Urinary bladder (tissue), 3 donors: ENCODE measurements at regions not wholly inside any gene's neighbourhood (a gene's known extent, or its start where the extent isn't known, plus 50 kb on each side); places are given as distances from the start of the nearest gene placed in this dataset.
A peak's percentile ranks its signal among the peaks of the same experiment; 100 is the strongest.
"Not testable (repeated sequence)": the region's sequence is repeated elsewhere in the genome, so short reads cannot be mapped to it uniquely, and the experiment has no call there.

Experiments
- DNase-seq: peaks from one replicate; pipeline ENCODE4 v3.0.0-alpha.2; 2015; ENCODE audit errors: extremely low spot score
- H3K27ac ChIP-seq: one replicate; pipeline ENCODE4 v1.5.1; 2013; ENCODE audit warnings: low read depth, mild to moderate bottlenecking, moderate library complexity
- H3K36me3 ChIP-seq: one replicate; pipeline ENCODE4 v1.6.1; 2013; ENCODE audit warnings: mild to moderate bottlenecking, moderate library complexity; ENCODE audit not compliant: insufficient read depth
- H3K4me1 ChIP-seq: one replicate; pipeline ENCODE4 v1.6.1; 2013; ENCODE audit warnings: mild to moderate bottlenecking, moderate library complexity; ENCODE audit not compliant: insufficient read depth
- H3K4me3 ChIP-seq: one replicate; pipeline ENCODE4 v1.5.1; 2013; ENCODE audit warnings: low read depth, low read length
- WGBS: extraction: QIAGEN DNeasy Blood & Tissue Kit; methylation state at CpG from one replicate; pipeline ENCODE4 v1.1.7; 2013; 5-methylcytosine and 5-hydroxymethylcytosine counted together
- donor health status: healthy with polysubstance abuse.
- donor health status: healthy.

DNA sequence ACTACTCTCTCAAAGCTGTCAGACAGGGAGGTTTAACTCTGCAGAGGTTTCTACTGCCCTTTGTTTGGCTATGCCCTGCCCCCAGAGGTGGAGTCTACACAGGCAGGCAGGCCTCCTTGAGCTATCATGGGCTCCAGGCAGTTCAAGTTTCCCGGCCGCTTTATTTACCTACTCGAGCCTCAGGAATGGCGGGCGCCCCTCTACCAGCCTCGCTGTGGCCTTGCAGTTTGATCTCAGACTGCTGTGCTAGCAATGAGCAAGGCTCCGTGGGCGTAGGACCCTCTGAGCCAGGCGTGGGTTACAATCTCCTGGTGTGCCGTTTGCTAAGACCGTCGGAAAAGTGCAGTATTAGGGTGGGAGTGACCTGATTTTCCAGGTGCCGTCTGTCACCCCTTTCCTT, 124.3 kb downstream of the PTCHD1 start:
- DNase-seq, H3K36me3 ChIP-seq, H3K4me3 ChIP-seq, H3K4me1 ChIP-seq, H3K27ac ChIP-seq: not testable (repeated sequence)
- WGBS: 93% methylated on average over 13 of the region's 13 CpGs

DNA sequence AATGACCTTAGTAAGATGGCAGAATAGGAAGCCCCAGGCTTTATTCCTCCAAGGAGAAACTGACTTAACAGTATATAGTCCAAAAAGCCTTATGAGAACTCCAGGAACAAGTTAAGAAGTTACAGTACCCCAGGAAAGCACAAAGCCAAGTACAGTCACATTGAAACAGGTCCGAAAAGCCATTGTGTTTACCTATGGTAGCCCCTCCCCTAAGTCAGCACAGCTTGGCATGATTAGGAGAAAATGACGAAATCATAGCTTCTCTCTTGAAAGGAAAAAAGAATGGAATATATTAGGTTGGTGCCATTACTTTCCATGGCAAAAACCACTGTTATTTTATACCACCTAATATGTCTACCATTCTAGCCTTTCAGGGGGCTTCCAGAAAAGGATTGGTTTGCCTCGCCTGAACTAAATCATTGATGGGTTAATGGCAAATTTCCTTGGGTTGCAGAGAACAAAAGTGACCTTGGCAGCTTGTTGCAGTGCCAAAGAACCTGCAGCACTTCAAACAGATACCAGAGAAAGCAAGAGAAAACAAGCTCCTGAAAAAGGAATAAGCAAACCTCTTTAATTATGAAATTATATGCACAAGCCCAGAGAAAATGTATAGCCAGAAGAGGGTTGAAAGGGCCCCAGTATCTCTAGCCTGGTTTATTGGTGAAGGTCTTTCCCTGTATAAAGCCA, 130.6 kb downstream of the PTCHD1 start:
- no peaks in the 10 kb centered on the region for H3K4me1 ChIP-seq
- 89% methylated on average over 3 of the region's 3 CpGs for WGBS
- no peaks in the 10 kb centered on the region for H3K36me3 ChIP-seq
- H3K27ac ChIP-seq: no peak overlapping the region
- H3K4me3 ChIP-seq: no peak overlapping the region
- DNase-seq: no peak

DNA sequence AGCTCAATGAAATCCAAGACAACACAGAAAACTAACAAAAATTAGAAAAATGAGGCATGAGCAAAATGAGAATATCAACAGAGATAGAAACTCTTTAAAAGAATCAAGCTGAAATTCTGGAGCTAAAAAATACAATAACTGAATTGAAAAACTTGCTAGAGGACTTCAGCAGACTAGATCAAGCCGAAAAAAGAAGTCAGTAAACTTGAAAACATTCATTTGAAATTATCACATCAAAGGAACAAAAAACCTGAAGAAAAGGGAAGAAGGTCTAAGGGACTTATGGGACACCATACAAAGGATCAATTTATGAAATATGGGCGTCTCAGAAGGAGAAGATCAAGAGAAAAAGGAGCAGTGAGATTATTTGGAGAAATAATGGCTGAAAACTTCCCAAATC, 131.3 kb downstream of the PTCHD1 start:
- no peaks in the 10 kb centered on the region for H3K4me1 ChIP-seq
- 72% methylated on average over 2 of the region's 2 CpGs for WGBS
- no peak overlapping the region for H3K4me3 ChIP-seq
- no peak overlapping the region for H3K27ac ChIP-seq
- H3K36me3 ChIP-seq: no peaks in the 10 kb centered on the region
- no peak for DNase-seq

DNA sequence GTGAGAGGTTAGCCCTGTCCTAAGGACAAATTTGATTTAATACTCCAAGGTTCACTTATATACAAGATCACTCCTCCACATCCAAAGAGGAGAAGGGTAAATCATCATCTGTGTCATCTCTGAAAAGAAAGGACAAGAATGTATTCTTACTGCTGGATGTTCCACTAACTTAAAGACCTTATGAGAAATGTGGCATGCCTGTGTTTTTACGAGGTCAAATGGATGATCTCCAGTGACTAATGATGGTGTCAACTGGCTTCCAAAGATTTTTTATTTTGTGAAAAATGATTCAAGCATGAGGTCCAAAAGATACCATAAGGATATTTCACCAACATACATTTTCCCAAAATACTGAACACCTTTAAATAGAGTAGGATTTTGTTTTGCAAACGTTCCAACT, 143.4 kb downstream of the PTCHD1 start:
- no peak for DNase-seq
- 57% methylated on average over 2 of the region's 2 CpGs for WGBS
- Histone ChIP-seq H3K36me3 (no peaks in the 10 kb centered on the region), H3K4me1 (no peaks in the 10 kb centered on the region), H3K4me3 (no peak overlapping the region), H3K27ac (no peak overlapping the region)

DNA sequence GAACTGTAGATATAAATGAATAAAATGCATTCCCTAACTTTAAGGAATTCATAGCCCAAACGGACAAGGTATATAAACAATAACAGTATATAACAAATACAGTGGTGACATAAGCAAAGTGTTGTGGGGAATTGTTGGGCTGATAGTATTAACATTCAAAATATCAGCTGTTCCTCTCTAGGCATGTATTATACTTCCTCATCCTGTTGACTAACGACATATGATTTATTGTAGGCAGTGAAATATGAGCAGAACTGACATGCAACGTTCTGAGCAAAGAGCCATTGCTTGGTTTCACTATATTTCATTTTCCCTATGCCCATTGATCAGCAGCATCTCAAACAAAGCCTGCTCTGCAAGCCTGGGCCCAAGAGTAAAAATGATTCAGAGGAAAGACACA, 143.9 kb downstream of the PTCHD1 start:
- H3K27ac ChIP-seq: no peak overlapping the region
- no peaks in the 10 kb centered on the region for H3K4me1 ChIP-seq
- H3K36me3 ChIP-seq: no peaks in the 10 kb centered on the region
- WGBS: 48% methylated on average over 3 of the region's 3 CpGs
- no peak for DNase-seq
- no peak overlapping the region for H3K4me3 ChIP-seq

DNA sequence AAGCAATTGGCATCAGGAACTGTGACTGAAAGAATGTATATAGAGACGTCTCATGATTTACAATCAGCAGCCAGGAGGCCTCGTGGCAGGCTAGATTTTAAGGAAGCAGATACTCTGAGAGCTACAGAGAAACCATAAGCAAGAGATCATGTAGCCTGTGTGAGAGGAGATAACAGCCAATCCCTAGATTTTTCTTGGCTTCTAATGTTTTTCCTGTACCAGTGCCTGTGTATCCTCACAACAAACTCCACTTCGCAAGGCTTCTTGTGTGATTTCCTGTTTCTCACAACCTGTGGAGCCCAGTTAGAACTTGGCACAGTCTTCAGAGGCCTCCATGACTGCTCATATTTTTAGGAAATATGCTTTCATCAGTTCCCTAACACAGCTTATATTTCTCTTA, 147.9 kb downstream of the PTCHD1 start:
- Histone ChIP-seq H3K27ac (no peak overlapping the region), H3K4me1 (no peaks in the 10 kb centered on the region), H3K4me3 (no peak overlapping the region), H3K36me3 (no peaks in the 10 kb centered on the region)
- 23% methylated on average over 3 of the region's 3 CpGs for WGBS
- DNase-seq: no peak

DNA sequence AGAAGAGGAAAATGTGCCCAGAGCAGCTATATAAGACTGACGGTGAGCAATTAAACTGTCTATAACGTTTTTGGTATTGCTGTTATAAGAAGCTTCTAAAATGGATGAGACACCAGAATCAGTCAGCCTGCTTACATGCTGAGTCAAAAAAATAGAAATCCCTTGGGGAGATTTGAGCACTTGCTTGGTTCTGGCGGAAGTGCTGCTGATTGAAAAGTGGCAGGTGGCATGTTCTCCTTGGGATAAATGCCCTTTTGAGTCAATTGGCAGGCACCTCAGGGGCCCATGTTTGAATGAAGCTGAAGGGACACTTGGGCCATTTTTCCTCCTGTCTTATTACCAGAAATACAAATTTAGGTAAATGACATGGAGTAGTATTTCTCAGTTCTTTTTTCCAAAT, 148.7 kb downstream of the PTCHD1 start:
- no peak for DNase-seq
- no peaks in the 10 kb centered on the region for H3K4me1 ChIP-seq
- WGBS: 56% methylated on average over 3 of the region's 3 CpGs
- H3K27ac ChIP-seq: no peak overlapping the region
- H3K4me3 ChIP-seq: no peak overlapping the region
- H3K36me3 ChIP-seq: no peaks in the 10 kb centered on the region

DNA sequence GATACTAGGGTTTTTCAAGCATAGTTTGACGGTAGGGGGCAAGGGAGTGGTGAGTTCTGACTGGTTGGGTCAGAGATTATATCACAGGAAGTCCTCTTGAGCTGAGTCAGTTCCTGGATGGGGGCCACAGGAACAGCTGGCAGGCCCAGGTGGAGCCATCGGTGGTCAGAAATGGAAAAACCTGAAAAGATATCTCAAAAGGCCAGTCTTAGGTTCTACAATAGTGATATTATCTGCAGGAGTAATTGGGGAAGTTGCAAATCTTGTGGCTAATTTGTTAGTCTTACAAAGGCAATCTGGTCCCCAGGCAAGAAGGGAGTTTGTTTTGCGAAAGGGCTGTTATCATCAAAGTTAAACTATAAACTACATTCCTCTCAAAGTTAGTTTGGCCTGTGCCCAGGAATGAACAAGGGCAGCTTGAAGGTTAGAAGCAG, 159.3 kb downstream of the PTCHD1 start:
- Histone ChIP-seq H3K36me3 (no peaks in the 10 kb centered on the region), H3K4me3 (no peak overlapping the region), H3K4me1 (no peaks in the 10 kb centered on the region), H3K27ac (no peak overlapping the region)
- whole genome bisulfite sequencing: 39% methylated on average over 3 of the region's 3 CpGs
- no peak for DNase-seq

DNA sequence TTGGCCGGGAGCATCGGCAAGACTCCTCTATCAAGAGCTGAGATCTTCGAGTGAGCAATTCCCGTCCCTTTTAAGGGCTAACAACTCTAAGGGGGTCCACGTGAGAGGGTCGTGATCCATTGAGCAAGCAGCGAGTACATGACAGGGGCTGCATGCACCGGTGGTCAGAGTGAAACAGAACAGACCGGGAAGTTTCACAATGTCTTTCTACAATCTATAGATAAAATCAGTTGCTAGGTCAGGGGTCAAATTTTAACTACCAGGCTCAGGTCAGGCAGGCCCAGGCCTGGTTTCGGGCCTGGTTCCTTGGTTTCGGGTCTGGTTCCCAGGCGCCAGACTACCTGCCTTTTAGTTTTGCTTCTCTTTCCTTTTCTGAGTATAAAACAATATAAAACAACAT, 160.1 kb downstream of the PTCHD1 start:
- Histone ChIP-seq H3K36me3 (no peaks in the 10 kb centered on the region), H3K4me3 (no peak overlapping the region), H3K4me1 (no peaks in the 10 kb centered on the region), H3K27ac (no peak overlapping the region)
- WGBS: 93% methylated on average over 12 of the region's 12 CpGs
- DNase-seq: no peak

DNA sequence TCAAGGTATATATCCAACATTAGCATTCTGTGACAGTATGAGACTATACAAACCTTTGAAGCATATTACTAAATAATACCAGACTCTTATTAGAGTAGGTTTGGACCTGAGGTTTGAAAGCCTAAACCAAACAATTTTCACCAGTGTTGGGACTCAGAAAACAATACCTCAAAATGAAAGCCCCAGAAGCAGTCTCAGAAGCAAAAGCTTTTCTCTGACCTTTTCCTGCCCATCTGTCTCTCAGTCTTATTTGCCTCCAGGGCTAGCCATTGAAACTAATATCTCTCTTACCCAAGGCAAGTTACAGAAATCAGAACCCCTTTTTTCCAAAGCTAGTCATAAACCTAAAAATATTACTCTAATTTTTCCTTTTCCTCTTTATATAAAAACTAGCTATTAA, 163.3 kb downstream of the PTCHD1 start:
- no peak overlapping the region for H3K4me3 ChIP-seq
- H3K4me1 ChIP-seq: no peaks in the 10 kb centered on the region
- DNase-seq: no peak
- H3K27ac ChIP-seq: no peak overlapping the region
- H3K36me3 ChIP-seq: no peaks in the 10 kb centered on the region

DNA sequence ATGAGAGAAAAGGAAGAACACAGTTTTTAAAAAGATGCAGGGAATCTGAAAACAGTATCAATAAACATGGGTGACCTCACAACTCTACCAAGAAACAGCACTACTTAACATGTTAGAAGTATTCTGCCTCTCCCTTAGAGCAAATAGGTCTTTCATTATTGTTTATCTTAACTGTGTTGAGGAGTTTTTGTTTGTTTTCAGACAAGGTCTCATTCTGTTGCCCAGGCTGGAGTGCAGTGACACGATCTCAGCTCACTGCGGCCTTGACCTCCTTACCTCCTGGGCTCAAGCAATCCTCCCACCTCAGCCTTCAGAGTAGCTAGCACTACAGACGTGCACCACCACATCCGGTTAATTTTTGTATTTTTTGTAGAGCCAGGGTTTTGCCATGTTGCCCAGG, 165.3 kb upstream of the PRDX4 start:
- Histone ChIP-seq H3K27ac (no peak overlapping the region), H3K4me1 (peaks cover 1% of the 10 kb centered on the region), H3K4me3 (no peak overlapping the region), H3K36me3 (no peaks in the 10 kb centered on the region)
- 91% methylated on average over 4 of the region's 4 CpGs for WGBS
- no peak for DNase-seq

DNA sequence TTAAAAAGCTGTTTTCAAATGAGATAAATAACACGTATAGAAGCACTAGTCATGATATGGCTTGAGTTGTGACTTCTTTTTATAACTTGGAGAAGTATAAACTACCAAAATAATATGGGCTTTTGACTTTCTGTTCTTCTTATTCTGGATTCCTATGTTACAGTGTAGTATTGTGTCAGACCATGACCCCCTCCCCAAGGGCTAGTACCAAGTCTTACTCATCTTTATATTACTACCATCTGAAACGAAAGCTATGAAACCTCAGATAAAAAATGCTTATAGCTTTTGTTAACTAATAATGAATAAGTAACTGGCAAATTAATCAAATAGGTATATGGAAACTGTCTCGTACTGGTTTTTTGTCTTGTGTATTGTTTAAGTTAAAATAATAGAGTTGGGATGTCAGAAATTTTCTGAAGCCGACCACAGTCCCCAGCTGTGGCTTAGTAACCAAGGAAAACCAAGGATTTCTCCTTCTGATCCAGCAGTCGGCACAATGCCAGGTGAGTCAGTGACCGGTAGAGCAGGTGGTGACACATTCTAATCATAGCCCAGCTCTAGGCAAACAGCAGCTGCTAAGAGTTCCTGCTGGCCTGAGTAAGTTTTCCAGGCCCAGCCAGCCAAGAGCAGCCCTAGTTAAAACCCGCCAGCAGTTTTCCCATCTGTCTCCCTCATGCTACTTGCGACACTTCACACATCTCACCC, 163.3 kb upstream of the PRDX4 start:
- WGBS: 35% methylated on average over 8 of the region's 8 CpGs
- peak; percentile 31 for DNase-seq
- H3K27ac ChIP-seq: peak overlapping the region; percentile 23

DNA sequence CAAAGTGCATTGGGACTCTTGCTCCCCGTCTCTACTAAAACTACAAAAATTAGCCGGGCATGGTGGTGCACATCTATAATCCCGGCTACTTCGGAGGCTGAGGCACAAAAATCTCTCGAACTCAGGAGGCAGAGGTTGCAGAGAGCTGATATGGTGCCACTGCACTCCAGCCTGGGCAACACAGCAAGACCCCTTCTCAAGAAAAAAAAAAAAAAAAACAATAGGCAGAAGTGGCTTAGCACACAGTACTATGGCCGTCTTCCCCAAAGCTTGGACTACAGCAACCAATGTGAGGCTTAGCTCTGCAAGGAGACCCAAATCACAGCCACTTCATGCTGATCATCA, 162.8 kb upstream of the PRDX4 start:
- no peak for DNase-seq
- 79% methylated on average over 6 of the region's 6 CpGs for WGBS
- no peak overlapping the region for H3K27ac ChIP-seq
- no peak overlapping the region for H3K4me3 ChIP-seq
- peaks cover 1% of the 10 kb centered on the region for H3K4me1 ChIP-seq
- no peaks in the 10 kb centered on the region for H3K36me3 ChIP-seq

More for the DNA sequence above, 163.3 kb upstream of the PRDX4 start:
- H3K4me1 ChIP-seq: peaks cover 1% of the 10 kb centered on the region
- no peak overlapping the region for H3K4me3 ChIP-seq
- H3K36me3 ChIP-seq: no peaks in the 10 kb centered on the region

DNA sequence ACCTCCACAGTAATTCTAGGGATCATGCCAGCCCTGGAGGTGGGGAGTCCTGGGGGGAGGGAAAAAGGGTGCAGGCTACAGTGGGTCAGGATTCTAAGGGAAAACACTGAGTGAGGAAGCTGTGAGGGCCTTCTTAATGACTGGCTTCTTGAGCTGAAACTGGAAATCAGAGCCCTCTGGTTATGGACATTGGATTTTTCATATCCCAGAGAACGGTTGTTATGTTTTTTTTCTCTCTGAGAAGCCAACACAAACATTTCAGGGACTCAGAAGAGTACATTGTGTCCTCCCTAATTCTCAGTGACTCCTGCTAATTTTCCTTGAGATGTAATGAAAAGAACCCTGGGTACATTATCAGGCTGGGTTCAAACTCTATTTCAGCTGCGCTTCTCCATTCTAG, 162.4 kb upstream of the PRDX4 start:
- H3K4me1 ChIP-seq: peaks cover 1% of the 10 kb centered on the region
- H3K27ac ChIP-seq: no peak overlapping the region
- no peak for DNase-seq
- no peak overlapping the region for H3K4me3 ChIP-seq
- 79% methylated on average over 2 of the region's 2 CpGs for WGBS
- no peaks in the 10 kb centered on the region for H3K36me3 ChIP-seq
